HG03175 (cell line): ENCODE measurements at regions not wholly inside any gene's neighbourhood (a gene's known extent, or its start where the extent isn't known, plus 50 kb on each side); places are given as distances from the start of the nearest gene placed in this dataset.
"Not testable (repeated sequence)": the region's sequence is repeated elsewhere in the genome, so short reads cannot be mapped to it uniquely, and the experiment has no call there.

Source experiments
- ATAC-seq: cut with Tn5 transposase; IDR thresholded peaks from one replicate; pipeline ENCODE4 v1.9.1; 2021; ENCODE audit warnings: mild to moderate bottlenecking, moderate library complexity; ENCODE audit not compliant: unreplicated experiment

DNA sequence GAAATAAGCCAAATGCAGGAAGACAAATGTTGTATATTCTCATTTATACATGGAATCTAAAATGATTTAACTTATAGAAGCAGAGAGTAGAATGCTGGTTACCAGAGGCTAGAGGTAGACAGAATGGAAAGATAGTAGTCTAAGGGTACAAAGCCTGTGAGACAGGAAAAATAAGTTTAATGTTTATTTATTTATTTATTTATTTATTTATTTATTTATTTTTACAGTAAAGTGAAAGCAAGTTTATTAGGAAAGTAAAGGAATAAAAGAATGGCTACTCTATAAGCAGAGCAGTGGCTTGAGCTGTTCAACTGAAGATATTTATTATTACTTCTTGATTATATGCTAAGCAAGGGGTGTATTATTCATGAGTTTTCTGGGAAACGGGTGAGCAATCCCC, 203.2 kb downstream of the LAS1L start:
- ATAC-seq: no peak

DNA sequence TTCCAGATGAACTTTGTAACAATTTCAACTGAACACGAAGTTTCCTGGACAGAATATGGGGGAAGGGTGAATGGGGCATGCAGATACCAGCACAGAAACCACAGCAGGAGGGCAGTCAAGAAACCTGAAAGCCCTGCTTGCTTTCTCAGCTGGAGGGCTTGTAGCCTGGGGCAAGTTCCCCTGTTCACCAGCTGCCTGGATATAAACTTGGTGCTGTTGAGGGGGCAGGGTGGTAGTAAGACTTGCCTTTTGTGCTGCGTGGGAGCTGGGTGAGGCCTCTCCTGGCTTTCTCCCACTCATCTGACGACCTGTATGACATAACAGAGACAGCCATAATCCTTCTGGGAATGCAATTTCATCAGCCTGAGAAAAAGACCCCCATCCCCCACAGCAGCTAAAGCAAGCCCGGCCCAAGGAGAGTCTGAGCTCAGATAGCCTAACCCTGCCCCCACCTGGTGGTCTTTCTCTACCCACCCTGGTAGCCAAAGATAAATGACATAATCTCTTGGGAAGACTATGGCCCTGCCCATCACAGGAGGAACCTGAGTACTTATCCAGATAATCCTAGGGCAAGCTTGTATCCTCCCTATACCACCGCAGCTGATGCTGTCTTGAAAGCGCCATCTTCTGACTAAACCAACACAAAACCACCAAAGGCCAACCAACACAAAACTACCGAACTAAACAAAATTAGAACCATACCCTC, 234.3 kb downstream of the LAS1L start:
- no peak for ATAC-seq

DNA sequence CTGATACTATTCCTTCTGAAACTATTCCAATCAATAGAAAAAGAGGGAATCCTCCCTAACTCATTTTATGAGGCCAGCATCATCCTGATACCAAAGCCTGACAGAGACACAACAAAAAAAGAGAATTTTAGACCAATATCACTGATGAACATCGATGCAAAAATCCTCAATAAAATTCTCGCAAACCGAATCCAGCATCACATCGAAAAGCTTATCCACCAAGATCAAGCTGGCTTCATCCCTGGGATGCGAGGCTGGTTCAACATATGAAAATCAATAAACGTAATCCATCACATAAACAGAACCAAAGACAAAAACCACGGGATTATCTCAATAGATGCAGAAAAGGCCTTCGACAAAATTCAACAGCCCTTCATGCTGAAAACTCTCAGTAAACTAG, 251.7 kb downstream of the LAS1L start:
- ATAC-seq: not testable (repeated sequence)

DNA sequence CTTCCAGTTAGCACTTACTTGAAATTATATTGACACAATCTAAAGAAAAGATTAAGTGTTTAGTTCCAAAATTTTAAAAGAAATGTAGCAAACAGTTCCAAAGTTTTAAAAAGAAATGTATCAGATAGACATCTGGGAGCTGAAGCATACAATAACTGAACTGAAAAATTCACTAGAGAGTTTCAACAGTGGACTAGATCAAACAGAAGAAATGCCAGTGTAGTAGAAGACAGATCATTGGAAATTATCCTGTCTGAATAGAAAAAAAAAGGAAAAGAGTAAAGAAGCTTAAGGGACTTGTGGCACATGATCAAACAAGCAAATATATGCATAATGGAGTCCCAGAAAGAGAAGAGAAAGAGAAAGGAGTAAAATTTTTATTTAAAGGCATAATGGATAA, 261.4 kb downstream of the LAS1L start:
- ATAC-seq: no peak

DNA sequence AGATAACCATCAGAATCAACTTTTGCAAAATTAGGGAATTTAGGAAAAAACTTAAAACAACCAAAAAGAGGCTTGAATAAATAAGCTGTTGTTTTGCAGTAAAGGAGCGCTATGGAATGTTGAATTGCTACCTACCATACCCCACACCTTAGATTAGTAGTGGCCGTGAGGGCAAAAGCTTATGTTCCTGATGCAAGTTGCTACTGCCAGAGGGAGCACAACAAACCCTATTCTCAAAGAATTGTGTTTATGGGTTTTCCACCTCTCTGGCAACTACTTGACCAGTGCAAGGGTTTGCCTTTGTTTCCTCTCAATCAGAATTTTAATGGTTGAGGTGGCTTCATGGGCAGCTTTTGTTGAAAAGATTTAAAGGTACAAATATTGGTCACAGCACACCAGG, 268.1 kb downstream of the LAS1L start:
- no peak for ATAC-seq

DNA sequence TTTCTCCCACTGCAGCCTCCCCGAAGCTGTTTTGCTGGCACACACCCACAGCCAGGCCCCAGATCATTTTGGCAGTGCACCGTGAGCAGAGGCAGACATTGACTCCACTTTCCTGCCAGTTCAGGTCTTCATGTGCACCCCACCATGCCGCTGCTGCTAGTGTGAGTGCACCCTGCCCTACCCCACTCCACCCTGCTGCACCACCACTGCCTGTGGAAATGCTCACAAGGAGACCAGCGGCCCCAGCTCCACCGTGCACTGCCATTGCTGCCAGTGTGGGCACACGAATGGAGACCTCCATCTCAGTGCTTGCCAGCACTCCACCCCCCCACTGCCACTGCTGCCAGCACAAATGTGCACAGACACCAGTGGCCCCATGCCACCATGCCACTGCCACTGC, 277.6 kb upstream of the ZC4H2 start:
- ATAC-seq: no peak

DNA sequence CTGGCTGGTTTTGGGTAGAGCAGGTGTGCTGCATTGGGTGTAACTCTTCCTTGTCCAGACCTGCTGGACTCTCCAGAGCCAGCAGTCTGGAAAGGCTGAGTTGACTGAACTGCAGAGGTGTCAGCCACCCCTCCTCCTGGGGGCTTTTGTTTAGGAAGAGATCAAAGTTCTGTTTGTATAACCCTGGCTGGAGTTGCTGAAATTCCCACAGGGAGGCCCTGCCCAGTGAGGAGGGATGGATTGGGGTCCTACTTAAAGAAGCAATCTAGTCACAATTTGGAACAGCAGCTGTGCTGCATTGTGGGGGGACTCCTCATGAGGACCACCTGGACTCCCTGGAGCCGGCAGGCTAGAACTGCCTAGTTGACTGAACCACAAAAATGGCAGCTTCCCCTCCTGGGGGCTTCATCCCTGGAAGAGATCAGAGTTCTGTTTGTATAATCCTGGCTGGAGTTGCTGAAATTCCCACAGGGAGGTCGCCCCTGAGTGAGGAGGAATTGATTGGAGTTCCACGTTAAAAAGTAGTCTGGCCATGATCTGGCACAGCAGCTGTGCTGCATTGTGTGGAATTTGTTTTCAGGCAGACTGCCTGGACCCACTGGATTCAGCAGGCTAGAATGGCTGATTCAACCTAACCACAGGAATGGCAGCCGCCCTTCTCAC, 264.9 kb upstream of the ZC4H2 start:
- no peak for ATAC-seq

DNA sequence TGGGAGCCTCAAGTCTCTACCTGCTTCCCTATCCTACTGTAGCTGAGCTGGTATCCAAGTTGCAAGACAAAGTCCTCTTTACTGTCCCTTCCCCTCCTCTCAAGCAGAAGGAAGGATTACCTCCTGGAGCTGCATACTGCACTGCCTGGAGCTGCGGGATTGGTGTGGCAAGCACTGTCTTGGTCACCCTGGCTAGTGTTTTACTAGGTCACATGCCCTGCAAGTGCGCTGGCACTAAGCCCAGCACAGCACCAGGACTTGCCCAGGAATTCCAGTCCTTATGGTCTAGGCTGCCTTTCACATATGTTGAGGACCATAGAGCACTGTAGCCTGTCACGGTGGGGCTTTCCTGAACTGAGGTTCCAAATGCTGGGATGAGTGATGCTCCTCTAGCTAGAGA, 227.3 kb upstream of the ZC4H2 start:
- no peak for ATAC-seq

DNA sequence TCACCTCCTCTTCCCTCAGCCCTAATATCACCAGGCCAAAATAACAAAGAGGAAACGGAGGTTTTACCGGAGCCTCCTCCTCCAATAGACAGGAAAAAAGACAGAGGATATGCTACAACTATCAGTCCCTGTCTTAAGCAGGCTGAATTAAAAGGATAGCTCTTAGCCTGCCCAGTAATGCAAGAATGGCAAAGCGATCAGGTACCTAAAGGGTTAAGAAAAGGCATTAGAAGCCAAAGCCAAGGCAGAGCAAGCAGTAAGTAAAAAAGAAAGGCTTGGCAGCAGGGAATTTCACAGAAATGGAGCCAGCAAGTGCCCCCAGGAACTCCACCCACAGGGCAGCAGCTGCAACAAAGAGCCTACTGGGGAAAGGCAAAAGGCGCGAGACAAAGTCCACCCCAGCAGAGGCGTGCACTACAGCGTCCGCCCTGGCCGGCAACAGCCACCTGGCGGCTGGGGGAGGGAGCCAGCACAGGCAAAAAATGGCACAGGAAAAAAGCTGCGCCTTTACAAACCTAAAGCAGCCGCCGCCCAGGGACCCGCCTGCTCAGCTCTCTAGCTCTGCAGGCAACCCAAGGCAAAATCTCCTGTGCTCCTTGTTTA, 220.6 kb upstream of the ZC4H2 start:
- no peak for ATAC-seq

DNA sequence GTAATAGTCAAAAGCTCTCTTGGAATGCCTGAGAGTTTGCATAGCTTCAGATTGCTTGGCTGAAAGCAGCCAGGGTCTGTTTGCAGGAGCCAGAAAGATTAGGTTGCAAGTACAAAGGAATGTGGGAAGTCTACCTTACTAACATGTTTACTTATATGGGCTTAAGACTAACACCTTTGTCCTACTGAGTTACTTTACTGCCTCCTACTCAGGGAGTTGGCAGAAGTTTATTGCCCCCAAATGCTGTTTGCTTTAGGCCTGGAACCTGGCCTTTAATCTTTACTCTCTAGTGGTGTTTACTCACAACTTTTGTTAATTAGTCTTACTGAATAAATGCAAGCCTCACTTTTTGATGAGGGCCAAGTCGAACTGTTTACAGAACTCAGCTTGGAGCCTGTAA, 219.4 kb upstream of the ZC4H2 start:
- no peak for ATAC-seq

DNA sequence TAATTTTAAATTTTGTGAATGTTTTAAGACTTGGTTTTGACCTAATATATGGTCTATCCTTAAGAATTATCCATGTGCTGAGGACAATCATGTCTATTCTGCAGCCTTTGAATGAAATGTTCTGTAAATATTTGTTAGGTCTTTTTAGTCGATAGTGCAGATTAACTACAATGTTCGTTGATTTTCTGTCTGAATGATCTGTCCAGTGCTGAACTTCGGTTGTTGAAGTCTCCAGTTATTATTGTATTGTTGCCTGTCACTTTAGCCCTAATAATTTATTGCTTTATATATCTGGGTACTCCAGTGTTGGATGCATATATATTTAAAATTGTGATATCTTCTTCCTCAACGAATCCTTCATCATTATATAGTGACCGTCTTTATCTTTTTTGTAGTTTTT, 218.3 kb upstream of the ZC4H2 start:
- no peak for ATAC-seq

DNA sequence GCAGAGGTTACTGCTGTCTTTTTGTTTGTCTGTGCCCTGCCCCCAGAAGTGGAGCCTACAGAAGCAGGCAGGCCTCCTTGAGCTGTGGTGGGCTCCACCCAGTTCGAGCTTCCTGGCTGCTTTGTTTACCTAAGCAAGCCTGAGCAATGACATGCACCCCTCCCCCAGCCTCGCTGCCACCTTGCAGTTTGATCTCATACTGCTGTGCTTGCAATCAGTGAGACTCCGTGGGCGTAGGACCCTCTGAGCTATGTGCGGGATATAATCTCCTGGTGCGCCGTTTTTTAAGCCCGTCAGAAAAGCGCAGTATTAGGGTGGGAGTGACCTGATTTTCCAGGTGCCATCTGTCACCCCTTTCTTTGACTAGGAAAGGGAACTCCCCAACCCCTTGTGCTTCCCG, 187.1 kb upstream of the ZC4H2 start:
- ATAC-seq: not testable (repeated sequence)

DNA sequence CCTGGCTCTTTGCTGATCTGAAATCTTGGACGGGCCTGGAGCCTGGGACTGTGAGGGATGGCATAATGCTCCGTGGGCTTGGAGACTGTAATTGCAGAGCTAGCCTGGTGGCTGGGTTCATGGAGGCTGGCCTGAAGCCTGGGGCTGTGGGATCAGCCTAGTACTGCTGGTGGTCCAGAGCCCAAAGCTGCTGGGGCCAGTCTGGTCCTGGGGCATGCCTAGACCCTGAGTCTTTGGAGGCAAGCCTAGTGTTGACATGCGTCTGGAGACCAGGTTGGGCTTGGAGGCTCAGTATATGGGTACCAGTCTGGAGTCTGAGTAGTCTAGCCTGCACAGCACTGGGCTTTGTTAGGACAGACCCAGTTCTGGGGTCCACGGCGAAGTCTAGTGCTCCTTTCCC, 172.0 kb upstream of the ZC4H2 start:
- no peak for ATAC-seq

DNA sequence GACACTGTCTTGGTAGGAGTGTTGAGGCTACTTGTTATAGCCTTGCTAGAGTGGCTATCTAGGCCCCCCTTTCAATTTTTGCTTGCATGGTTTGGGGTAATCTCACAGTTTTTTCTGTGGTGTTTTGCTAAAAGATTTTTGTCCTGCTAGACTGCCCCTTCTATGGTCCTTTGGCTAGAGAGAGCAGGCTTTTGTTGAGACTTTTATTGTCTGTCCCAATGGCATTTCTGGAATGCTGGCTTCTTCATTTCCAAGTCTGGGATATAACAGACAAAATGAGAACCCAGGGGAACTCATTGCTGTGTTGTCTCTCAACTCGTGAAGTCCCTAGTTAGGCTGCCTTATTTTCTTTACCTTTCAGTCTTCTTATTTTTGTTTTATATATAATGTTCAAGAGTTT, 160.2 kb upstream of the ZC4H2 start:
- no peak for ATAC-seq

DNA sequence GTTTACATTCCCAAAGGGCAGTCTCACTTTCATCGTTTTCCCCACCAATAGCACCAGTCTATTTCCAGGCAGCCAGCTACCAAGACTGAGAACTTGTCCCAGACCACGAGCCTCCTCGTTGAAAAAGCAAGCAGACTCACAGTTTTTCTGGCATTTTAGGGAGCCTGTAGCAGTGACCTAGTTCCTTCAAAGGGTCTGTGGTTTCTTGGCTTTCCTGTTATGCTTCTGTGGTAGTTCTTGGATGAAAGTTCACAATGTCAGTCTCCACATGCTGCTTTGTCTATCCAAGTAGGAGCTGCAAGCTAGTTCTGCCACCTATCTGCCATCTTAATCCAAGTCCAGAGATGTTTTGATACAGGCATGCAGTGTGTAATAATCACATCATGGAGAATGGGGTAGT, 151.6 kb upstream of the ZC4H2 start:
- no peak for ATAC-seq

DNA sequence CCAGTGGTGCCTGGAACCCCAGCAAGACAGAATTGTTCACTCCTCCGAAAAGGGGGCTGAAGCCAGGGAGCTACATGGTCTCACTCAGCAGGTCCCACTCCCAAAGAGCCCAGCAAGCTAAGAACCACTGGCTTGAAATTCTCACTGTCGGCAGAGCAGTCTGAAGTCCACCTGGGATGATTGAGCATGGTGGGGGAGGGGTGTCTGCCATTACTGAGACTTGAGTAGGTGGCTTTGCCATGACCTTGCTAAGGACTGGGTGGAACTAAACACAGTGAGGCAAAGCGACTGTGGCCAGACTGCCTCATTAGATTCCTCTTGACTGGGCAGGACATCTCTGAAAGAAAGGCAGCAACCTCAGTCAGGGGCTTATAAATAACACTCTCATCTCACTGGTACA, 122.6 kb upstream of the ZC4H2 start:
- no peak for ATAC-seq

DNA sequence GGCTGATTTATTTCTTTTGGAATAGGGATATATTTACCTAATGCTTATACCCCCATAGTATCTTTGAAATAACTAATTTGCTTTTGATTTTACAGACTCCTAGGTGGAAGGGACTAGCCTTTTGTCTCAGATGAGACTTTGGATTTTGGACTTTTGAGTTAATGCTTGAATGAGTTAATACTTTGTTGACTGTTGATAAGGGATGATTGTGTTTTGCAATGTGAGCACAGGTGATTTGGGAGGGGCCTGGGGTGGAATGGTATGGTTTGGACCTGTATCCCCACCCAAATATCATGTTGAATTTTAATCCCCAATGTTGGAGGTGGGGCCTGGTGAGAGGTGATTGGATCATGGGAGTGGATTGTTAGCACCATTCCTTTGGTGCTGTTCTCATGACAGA, 117.4 kb upstream of the ZC4H2 start:
- no peak for ATAC-seq

DNA sequence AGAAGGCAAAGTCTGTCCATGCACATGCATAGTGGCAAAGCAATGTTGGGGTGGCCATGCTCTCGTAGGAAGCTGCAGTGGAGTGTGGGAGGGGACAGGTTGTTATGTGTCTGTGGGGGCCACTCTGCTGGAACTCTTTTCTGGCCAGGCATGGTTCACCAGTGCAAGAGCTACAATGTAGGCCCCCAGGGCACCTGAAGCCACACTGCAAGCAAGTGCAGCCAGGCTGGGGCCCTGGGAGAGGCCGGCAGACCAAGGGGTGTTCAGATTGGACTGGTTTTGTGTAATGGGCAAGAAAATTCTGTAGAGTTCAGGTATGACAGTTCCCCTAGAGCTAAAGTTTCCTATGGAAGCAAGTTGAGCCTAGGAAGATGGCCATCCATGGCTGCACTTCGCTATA, 97.0 kb upstream of the ZC4H2 start:
- no peak for ATAC-seq

DNA sequence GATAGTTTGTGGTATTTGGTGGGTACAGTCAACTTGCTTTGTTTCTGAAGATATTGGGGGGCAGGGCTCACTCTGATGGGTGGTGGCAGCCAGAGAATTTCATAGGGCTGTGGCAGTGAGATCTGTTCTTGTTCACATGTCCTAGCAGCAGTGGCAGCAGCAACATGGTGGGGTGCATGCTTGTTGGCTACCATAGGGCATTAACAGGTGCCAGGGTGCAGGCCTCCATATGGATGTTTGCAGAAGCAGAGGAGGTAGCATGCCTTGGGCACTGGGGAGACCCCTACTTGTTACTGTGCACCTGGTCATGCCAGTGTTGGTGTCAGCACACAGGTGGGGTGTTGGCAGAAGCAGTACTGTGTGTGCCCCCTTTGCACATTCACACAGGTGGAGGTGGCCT, 96.3 kb upstream of the ZC4H2 start:
- no peak for ATAC-seq

DNA sequence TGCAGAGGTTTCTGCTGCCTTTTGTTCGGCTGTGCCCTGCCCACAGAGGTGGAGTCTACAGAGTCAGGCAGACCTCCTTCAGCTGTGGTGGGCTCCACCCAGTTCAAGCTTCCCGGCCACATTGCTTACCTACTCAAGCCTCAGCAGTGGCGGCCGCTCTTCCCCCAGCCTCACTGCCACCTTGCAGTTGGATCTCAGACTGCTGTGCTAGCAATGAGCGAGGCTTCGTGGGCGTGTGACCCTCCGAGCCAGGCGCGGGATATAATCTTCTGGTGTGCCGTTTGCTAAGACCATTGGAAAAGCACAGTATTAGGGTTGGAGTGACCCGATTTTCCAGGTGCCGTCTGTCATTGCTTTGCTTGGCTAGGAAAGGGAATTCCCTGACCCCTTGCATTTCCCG, 82.4 kb upstream of the ZC4H2 start:
- not testable (repeated sequence) for ATAC-seq

DNA sequence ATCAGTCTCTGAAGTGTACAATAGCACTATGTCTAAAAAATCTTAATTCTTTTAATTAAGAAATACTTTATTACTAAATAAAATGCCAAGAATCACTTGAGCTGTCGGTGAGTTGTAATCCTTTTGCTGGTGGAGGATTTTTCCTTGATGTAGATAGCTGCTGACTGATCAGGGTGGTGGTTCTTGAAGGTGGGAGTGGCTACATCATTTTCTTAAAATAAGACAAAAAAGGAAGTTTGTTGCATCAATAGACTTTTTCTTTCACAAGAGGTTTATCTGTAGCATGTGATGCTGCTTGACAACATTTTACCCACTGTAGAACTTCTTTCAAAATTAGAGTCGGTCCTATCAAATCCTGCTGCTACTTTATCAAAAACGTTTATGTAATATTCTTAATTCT, 68.8 kb upstream of the ZC4H2 start:
- no peak for ATAC-seq

DNA sequence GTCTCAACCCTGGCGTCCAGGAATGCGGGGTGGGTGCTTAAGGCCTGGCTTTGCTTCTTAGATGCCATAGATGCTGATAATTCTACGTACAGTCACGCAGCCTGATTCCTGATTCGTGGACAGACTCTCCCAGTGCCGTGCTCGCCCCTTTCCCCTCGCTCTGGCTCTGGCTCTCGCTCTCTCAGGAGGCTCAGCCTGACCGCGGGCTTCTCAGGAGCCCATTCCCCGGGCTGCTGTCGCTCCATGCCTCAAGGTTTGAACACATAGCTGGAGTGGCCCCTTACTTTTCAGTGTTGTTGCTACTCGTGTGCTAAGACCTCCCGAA, 59.2 kb upstream of the ZC4H2 start:
- ATAC-seq: peak; percentile 33
